Heart left ventricle (tissue), 16 donors: ENCODE measurements at regions not wholly inside any gene's neighbourhood (a gene's known extent, or its start where the extent isn't known, plus 50 kb on each side); places are given as distances from the start of the nearest gene placed in this dataset.

Experiments used
- ATAC-seq, 4 donors: fragments of 200-7000 bp; cut with Tn5 transposase; one replicate each; pipeline ENCODE4 v1.9.1; 2020 to 2022; ENCODE audit warnings: moderate library complexity in 4 of 4, mild to moderate bottlenecking in 3 of 4, moderate number of reproducible peaks in 1 of 4
- DNase-seq, 5 donors: peaks; one replicate each; pipeline ENCODE4 v3.0.0-alpha.2; 2020
- H3K27ac ChIP-seq, 12 donors: fragments of 200-600 bp; sonication (generic) in 4 of 12; one replicate each; pipeline versions ENCODE4 v1.5.0 to v1.8.0; 2016 to 2022; ENCODE audit warnings: mild to moderate bottlenecking in 2 of 12
- H3K27me3 ChIP-seq, 9 donors: fragments of 200-600 bp; sonication (generic) in 2 of 9; one replicate each; pipeline versions ENCODE4 v1.5.1 to v1.8.0; 2016 to 2022; ENCODE audit warnings: mild to moderate bottlenecking in 3 of 9
- H3K36me3 ChIP-seq, 9 donors: fragments of 200-600 bp; sonication (generic) in 2 of 9; one replicate each; pipeline versions ENCODE4 v1.5.0 to v1.8.0; 2018 to 2022; ENCODE audit warnings: mild to moderate bottlenecking in 2 of 9
- H3K4me1 ChIP-seq, 12 donors: fragments of 200-600 bp; sonication (generic) in 4 of 12; one replicate each; pipeline versions ENCODE4 v1.5.0 to v1.8.0; 2016 to 2022; ENCODE audit warnings: mild to moderate bottlenecking in 3 of 12
- H3K4me3 ChIP-seq, 12 donors: fragments of 200-600 bp; sonication (generic) in 4 of 12; one replicate each; pipeline versions ENCODE4 v1.5.0 to v1.8.0; 2017 to 2022; ENCODE audit warnings: mild to moderate bottlenecking in 9 of 12, moderate library complexity in 4 of 12
- H3K9me3 ChIP-seq, 12 donors: fragments of 200-600 bp; sonication (generic) in 4 of 12; one replicate each; pipeline versions ENCODE4 v1.5.0 to v1.8.0; 2016 to 2022; ENCODE audit warnings: mild to moderate bottlenecking in 1 of 12
- POLR2A ChIP-seq, 2 donors: fragments of 450-650 bp; IDR thresholded peaks; one replicate each; pipeline ENCODE4 v1.6.1; 2017; ENCODE audit warnings: antibody characterized with exemption in 2 of 2, mild to moderate bottlenecking in 2 of 2, moderate library complexity in 2 of 2
- WGBS, 4 donors: extraction: QIAGEN DNeasy Blood & Tissue Kit in 2 of 4; methylation state at CpG; one replicate each; pipeline versions ENCODE4 v1.1.5 to v1.1.7; 2013 to 2018; 5-methylcytosine and 5-hydroxymethylcytosine counted together
- intact Hi-C, 10 donors: fragments of 100-400 bp; cut with DNase I; formaldehyde crosslinking; loops; one replicate each; pipeline versions ENCODE4 v1.11.1 to v1.14.2; 2022
- TF ChIP-seq, protein P1 (sequence below), 12 donors: fragments of 200-600 bp; sonication (generic) in 4 of 12; IDR thresholded peaks; one replicate each; pipeline versions ENCODE4 v1.5.0 to v1.8.0; 2018 to 2022; ENCODE audit warnings: antibody characterized with exemption in 12 of 12, mild to moderate bottlenecking in 5 of 12
- donor health status: ischemic (EF 13 %, LVEDD 7.1; RV severe dilation, severe dysfunction).
- donor health status: healthy with polysubstance abuse.
- donor health status: DM: no; HTN: yes; CAD: no.
- donor health status: DM: no; HTN: no; CAD: no.
- donor health status: ischemic (EF 25% LVEDD 6.9; RV normal size, moderate dysfunction).
- donor health status: ischemic (EF 25% LVEDD 5.7; RV mildly dilated, moderate dysfunction).
- donor health status: healthy.
- donor health status: DM: yes; HTN: yes; CAD: no.
- donor health status: ischemic (EF 35%, LVEDD 5.7; RV mildly dilated, moderate dysfunction).
- donor health status: nonischemic (EF 11% LVEDD 7.7; RV severe dilation, severe dysfunction).
- donor health status: DM: yes; HTN: yes; CAD: no.
- donor health status: PGD.
- donor health status: ischemic (EF 29% LVEDD 5.4; RV normal size, mild dysfunction).
- donor health status: nonischemic (EF 23%, LVEDD 6.1; RV moderate dilation, normal function).

DNA sequence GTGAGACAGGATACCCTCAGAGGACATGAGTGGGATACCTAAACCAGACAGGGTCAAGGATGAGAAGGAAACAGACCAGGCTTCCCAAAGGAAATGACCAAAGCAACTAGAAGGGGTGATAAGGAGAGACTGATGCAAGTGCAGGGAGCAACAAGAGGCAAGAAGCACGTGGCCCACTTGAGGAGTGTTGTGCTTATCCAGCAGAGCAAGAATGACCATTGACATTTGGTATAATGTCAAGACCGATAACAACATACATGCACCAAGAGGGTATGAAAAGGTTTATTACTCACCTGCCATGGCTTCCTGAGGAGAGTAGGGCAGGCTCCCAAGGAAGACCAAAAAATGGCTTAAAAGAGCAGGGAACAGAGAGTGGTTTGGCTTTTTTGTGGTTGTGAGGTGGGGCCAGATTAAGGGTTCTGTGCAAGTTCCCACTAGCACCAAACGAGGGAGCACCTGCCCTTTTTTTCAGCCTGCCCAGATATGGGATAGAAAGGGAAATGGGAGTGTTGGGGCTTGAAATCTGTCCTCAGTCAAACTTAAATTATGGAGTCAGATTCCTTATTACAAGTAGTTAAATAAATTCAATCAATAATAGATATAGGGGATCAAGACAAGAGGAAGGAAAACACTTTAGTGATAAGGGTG lies 513.6 kb downstream of the RASEF start:
- DNase-seq (no peak), ATAC-seq (no peak)
- TF ChIP-seq, protein P1, sequence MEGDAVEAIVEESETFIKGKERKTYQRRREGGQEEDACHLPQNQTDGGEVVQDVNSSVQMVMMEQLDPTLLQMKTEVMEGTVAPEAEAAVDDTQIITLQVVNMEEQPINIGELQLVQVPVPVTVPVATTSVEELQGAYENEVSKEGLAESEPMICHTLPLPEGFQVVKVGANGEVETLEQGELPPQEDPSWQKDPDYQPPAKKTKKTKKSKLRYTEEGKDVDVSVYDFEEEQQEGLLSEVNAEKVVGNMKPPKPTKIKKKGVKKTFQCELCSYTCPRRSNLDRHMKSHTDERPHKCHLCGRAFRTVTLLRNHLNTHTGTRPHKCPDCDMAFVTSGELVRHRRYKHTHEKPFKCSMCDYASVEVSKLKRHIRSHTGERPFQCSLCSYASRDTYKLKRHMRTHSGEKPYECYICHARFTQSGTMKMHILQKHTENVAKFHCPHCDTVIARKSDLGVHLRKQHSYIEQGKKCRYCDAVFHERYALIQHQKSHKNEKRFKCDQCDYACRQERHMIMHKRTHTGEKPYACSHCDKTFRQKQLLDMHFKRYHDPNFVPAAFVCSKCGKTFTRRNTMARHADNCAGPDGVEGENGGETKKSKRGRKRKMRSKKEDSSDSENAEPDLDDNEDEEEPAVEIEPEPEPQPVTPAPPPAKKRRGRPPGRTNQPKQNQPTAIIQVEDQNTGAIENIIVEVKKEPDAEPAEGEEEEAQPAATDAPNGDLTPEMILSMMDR (IDR thresholded peaks at IDR 0.05) = no peak
- TF ChIP-seq POLR2A (IDR thresholded peaks at IDR 0.05) = no peak
- Histone ChIP-seq H3K9me3 (no peaks in the 10 kb centered on the region), H3K4me1 (peaks cover 0 to 15% (median 0%) of the 10 kb centered on the region in 12 donors), H3K27me3 (no peaks in the 10 kb centered on the region), H3K36me3 (no peaks in the 10 kb centered on the region), H3K4me3 (no peak overlapping the region), H3K27ac (no peak overlapping the region)
- WGBS, 4 donors = 69 to 77% (median 72%) methylated on average over 3 of the region's 3 CpGs
- intact Hi-C loops = loop anchor here in 1 of 10 donors (5.0 kb wide), 1 partner anchor 33 kb away; no protein-coding TSS in a partner anchor

DNA sequence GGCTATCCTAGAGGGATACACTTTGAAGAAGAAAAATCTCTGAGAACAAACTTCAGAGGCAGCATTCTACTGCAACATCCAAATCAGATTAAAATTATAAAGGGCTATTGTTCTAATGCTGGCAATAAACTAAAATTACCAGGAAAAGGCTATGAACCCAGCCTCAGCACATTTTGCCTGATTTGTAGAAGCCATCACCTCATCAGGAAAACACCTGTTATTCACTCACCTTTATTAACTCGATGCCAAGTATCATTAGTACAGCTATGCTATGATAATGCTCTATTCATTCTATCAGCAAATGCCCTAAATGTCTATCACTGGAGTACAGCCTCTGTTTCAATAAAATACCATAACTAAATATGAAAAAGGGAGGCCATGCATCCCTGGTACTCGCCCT lies 510.2 kb downstream of the RASEF start:
- Histone ChIP-seq H3K4me3 (no peak overlapping the region), H3K9me3 (no peaks in the 10 kb centered on the region), H3K27ac (no peak overlapping the region), H3K27me3 (no peaks in the 10 kb centered on the region), H3K36me3 (no peaks in the 10 kb centered on the region), H3K4me1 (peaks cover 0 to 33% (median 8%) of the 10 kb centered on the region in 12 donors)
- intact Hi-C loops = loop anchor here in 2 of 10 donors (5.0 kb wide), 1 partner anchor 65 kb away; no protein-coding TSS in a partner anchor
- TF ChIP-seq, protein P1 (IDR thresholded peaks at IDR 0.05) = no peak
- TF ChIP-seq POLR2A (IDR thresholded peaks at IDR 0.05) = no peak
- ATAC-seq (no peak), DNase-seq (no peak)
- 66 to 74% (median 68%) methylated on average over 2 of the region's 2 CpGs for WGBS, 4 donors

DNA sequence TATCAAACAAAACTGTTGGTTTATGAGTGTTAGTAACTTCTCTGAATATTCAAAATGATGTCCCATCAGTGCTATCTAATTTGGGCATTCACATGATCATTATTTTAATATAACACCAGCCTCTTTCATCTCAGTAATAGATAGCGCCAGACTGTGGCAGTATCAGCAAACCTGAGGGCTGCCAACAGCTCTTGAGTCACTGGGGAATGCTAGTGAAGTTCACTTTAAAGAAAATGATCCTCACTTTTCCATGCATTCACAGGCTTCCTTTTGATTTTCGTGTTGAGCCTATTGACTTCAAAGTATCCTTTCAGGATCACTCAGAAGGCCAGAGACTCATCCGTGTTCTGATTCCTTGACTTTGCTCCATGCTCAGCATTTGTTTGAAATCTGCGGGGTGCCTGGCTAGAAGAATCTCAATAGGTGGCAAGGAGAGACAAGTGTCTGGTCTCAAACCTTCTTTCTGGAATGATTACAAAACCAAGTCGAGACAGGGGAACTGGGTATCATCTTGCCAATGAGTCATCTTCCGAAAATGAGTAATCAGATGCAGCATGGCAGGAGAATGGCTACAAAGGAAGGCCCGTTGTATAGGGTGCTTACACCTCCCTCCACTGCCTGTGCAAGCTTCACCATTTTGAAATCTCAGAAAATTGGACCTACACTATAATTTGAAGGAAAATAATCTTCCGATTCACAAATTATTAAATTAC lies 509.1 kb downstream of the RASEF start:
- Histone ChIP-seq H3K27me3 (no peaks in the 10 kb centered on the region), H3K4me3 (no peak overlapping the region), H3K27ac (no peak overlapping the region), H3K4me1 (peaks cover 0 to 33% (median 8%) of the 10 kb centered on the region in 12 donors), H3K36me3 (no peaks in the 10 kb centered on the region), H3K9me3 (no peaks in the 10 kb centered on the region)
- intact Hi-C loops = loop anchor here in 2 of 10 donors (5.0 kb wide), 1 partner anchor 67 kb away; no protein-coding TSS in a partner anchor
- ATAC-seq (no peak), DNase-seq (no peak)
- TF ChIP-seq, protein P1 (IDR thresholded peaks at IDR 0.05) = no peak
- no peak for TF ChIP-seq POLR2A (IDR thresholded peaks at IDR 0.05)
- 86 to 88% (median 87%) methylated on average over 8 of the region's 8 CpGs for WGBS, 4 donors

GRCh38 chr9:82554381-82554780 lies 508.6 kb downstream of the RASEF start:
- ATAC-seq (no peak), DNase-seq (no peak)
- WGBS, 4 donors = 75 to 83% (median 77%) methylated on average over 3 of the region's 3 CpGs
- peaks cover 0 to 33% (median 8%) of the 10 kb centered on the region in 12 donors for H3K4me1 ChIP-seq
- H3K27ac ChIP-seq = no peak overlapping the region
- no peaks in the 10 kb centered on the region for H3K36me3 ChIP-seq
- no peaks in the 10 kb centered on the region for H3K9me3 ChIP-seq
- no peaks in the 10 kb centered on the region for H3K27me3 ChIP-seq
- intact Hi-C loops = loop anchor here in 2 of 10 donors (5.0 kb wide), 1 partner anchor 67 kb away; no protein-coding TSS in a partner anchor
- H3K4me3 ChIP-seq = no peak overlapping the region
- TF ChIP-seq, protein P1 (IDR thresholded peaks at IDR 0.05) = no peak
- TF ChIP-seq POLR2A (IDR thresholded peaks at IDR 0.05) = no peak
